GM23338 (cell line): ENCODE measurements at regions not wholly inside any gene's neighbourhood (a gene's known extent, or its start where the extent isn't known, plus 50 kb on each side); places are given as distances from the start of the nearest gene placed in this dataset.
"Not testable (repeated sequence)": the region's sequence is repeated elsewhere in the genome, so short reads cannot be mapped to it uniquely, and the experiment has no call there.

ENCODE experiments used
- ATAC-seq: fragments of 200-7000 bp; cut with Tn5 transposase; 3 replicates; pipeline ENCODE4 v1.9.1; 2020
- DNase-seq: peaks from one replicate; pipeline ENCODE4 v3.0.0-alpha.2; 2015; ENCODE audit warnings: low spot score
- H2AFZ ChIP-seq: fragments of 200-600 bp; sonication (generic); 2 replicates; pipeline ENCODE4 v1.8.0; 2016; ENCODE audit warnings: antibody characterized with exemption, mild to moderate bottlenecking, moderate library complexity
- H3F3A ChIP-seq: fragments of 200-600 bp; sonication (generic); replicated peaks from 2 replicates; pipeline ENCODE4 v1.8.0; 2017; ENCODE audit warnings: antibody characterized with exemption, mixed run types, low read depth
- H3K27ac ChIP-seq: fragments of 200-600 bp; sonication (generic); 2 replicates; pipeline ENCODE4 v1.6.1; 2016; ENCODE audit warnings: low read depth
- H3K27me3 ChIP-seq: fragments of 200-600 bp; sonication (generic); 2 replicates; pipeline ENCODE4 v1.8.0; 2016; ENCODE audit warnings: mild to moderate bottlenecking, mixed run types, moderate library complexity; ENCODE audit not compliant: insufficient read depth
- H3K36me3 ChIP-seq: fragments of 200-600 bp; sonication (generic); 2 replicates; pipeline ENCODE4 v1.8.0; 2016; ENCODE audit warnings: mild to moderate bottlenecking; ENCODE audit not compliant: insufficient read depth
- H3K4me1 ChIP-seq: fragments of 200-600 bp; sonication (generic); 2 replicates; pipeline ENCODE4 v1.8.0; 2016; ENCODE audit warnings: mild to moderate bottlenecking, moderate library complexity; ENCODE audit not compliant: insufficient read depth
- H3K4me2 ChIP-seq: fragments of 200-600 bp; sonication (generic); 2 replicates; pipeline ENCODE4 v1.7.1; 2017; ENCODE audit warnings: mixed run types
- H3K4me3 ChIP-seq: fragments of 200-600 bp; sonication (generic); 2 replicates; pipeline ENCODE4 v1.6.1; 2016; ENCODE audit warnings: mixed run types
- H3K79me2 ChIP-seq: fragments of 200-600 bp; sonication (generic); replicated peaks from 2 replicates; pipeline ENCODE4 v1.8.0; 2017; ENCODE audit warnings: mild to moderate bottlenecking; ENCODE audit not compliant: insufficient read depth
- H3K9me2 ChIP-seq: fragments of 200-600 bp; sonication (generic); 2 replicates; pipeline ENCODE4 v1.8.0; 2017; ENCODE audit not compliant: insufficient read depth
- H4K20me1 ChIP-seq: fragments of 200-600 bp; sonication (generic); replicated peaks from 2 replicates; pipeline ENCODE4 v1.8.0; 2017; ENCODE audit warnings: mild to moderate bottlenecking; ENCODE audit not compliant: insufficient read depth
- H3K27ac Mint-ChIP-seq: 2 replicates; pipeline ENCODE4 v1.8.0; 2020; ENCODE audit warnings: inconsistent platforms, mild to moderate bottlenecking, moderate library complexity, mixed read lengths
- H3K27me3 Mint-ChIP-seq: 3 replicates; pipeline ENCODE4 v1.8.0; 2022; ENCODE audit warnings: low read depth, mild to moderate bottlenecking, moderate library complexity, mixed read lengths, inconsistent platforms; ENCODE audit not compliant: insufficient read depth, poor library complexity
- H3K36me3 Mint-ChIP-seq: 3 replicates; pipeline ENCODE4 v1.8.0; 2021; ENCODE audit warnings: low read depth, mild to moderate bottlenecking, inconsistent platforms, moderate library complexity, mixed read lengths
- H3K4me1 Mint-ChIP-seq: 3 replicates; pipeline ENCODE4 v1.8.0; 2020; ENCODE audit warnings: mild to moderate bottlenecking, inconsistent platforms, mixed read lengths
- H3K4me3 Mint-ChIP-seq: 3 replicates; pipeline ENCODE4 v1.8.0; 2021; ENCODE audit warnings: moderate library complexity, mild to moderate bottlenecking, inconsistent platforms, mixed read lengths
- H3K9me3 Mint-ChIP-seq: 3 replicates; pipeline ENCODE4 v1.8.0; 2020; ENCODE audit warnings: moderate library complexity, mild to moderate bottlenecking, inconsistent platforms, mixed read lengths
- CREB1 ChIP-seq: fragments of 250-450 bp; sonication (Bioruptor Pico); IDR thresholded peaks from 2 replicates; pipeline ENCODE4 v1.5.0; 2020; ENCODE audit warnings: low read depth, mild to moderate bottlenecking, moderate library complexity
- CTCF ChIP-seq, 2 experiments: fragments of 200-600 bp in 1 of 2; sonication (generic) in 1 of 2; conservative IDR thresholded peaks; 2 replicates each; pipeline versions ENCODE4 v1.5.1 to v1.6.1; 2016 to 2017; ENCODE audit warnings: antibody characterized with exemption in 2 of 2, low read depth in 2 of 2, mild to moderate bottlenecking in 2 of 2, moderate library complexity in 1 of 2
- EZH2 ChIP-seq: fragments of 200-600 bp; sonication (generic); IDR thresholded peaks from one replicate; pipeline ENCODE4 v1.8.0; 2017; ENCODE audit warnings: antibody characterized with exemption, mild to moderate bottlenecking, low read depth; ENCODE audit not compliant: unreplicated experiment
- EZH2phosphoT487 ChIP-seq: fragments of 200-600 bp; sonication (generic); IDR thresholded peaks from one replicate; pipeline ENCODE4 v1.8.1; 2018; ENCODE audit warnings: antibody characterized with exemption; ENCODE audit not compliant: unreplicated experiment
- NANOG ChIP-seq: IDR thresholded peaks from 2 replicates; pipeline ENCODE4 v1.6.1; 2016; ENCODE audit warnings: antibody characterized with exemption, borderline replicate concordance
- POLR2AphosphoS5 ChIP-seq: IDR thresholded peaks from 2 replicates; pipeline ENCODE4 v1.6.1; 2016; ENCODE audit warnings: antibody characterized with exemption, low read depth
- STAT1 ChIP-seq: IDR thresholded peaks from one replicate; pipeline ENCODE4 v1.6.1; 2016; ENCODE audit warnings: antibody characterized with exemption; ENCODE audit not compliant: unreplicated experiment
- ZNF114 ChIP-seq: fragments of 250-450 bp; sonication (Bioruptor Pico); IDR thresholded peaks from 2 replicates; pipeline ENCODE4 v1.5.0; 2020; ENCODE audit warnings: mild to moderate bottlenecking, moderate library complexity
- ZNF331 ChIP-seq: fragments of 250-450 bp; sonication (Bioruptor Pico); IDR thresholded peaks from 2 replicates; pipeline ENCODE4 v1.5.0; 2020; ENCODE audit warnings: low read depth, mild to moderate bottlenecking, moderate library complexity
- TF ChIP-seq, protein P1 (sequence below): IDR thresholded peaks from 2 replicates; pipeline ENCODE4 v1.6.1; 2016; ENCODE audit warnings: antibody characterized with exemption

GRCh38 chr10:17527514-17528146 is 73.2 kb upstream of the ST8SIA6 start:
- H3K36me3 ChIP-seq, result no peaks in the 10 kb centered on the region
- DNase-seq, result peak; percentile 27
- H3K27me3 ChIP-seq, result no peaks in the 10 kb centered on the region
- H2AFZ ChIP-seq, result peak overlapping the region; percentile 2; the same call in 1 of the 2 replicates
- Mint-ChIP-seq H3K4me1 (peaks cover 10% of the 10 kb centered on the region; the same call in 2 of the 3 replicates), H3K27me3 (peaks cover 4% of the 10 kb centered on the region), H3K9me3 (peaks cover 2% of the 10 kb centered on the region; the same call in 2 of the 3 replicates), H3K4me3 (no peak overlapping the region), H3K27ac (peak overlapping the region; percentile 79), H3K36me3 (no peaks in the 10 kb centered on the region)
- ATAC-seq, result no peak
- peaks cover 14% of the 10 kb centered on the region for H3K4me1 ChIP-seq
- H3K9me2 ChIP-seq, result no peaks in the 10 kb centered on the region; the same call in 1 of the 2 replicates
- no peak overlapping the region for H3K4me3 ChIP-seq
- no peaks in the 10 kb centered on the region; the same call in 1 of the 2 replicates for H3F3A ChIP-seq
- no peaks in the 10 kb centered on the region for H3K79me2 ChIP-seq
- peak overlapping the region; percentile 88 for H3K27ac ChIP-seq
- H4K20me1 ChIP-seq, result no peaks in the 10 kb centered on the region
- TF ChIP-seq, protein P1, sequence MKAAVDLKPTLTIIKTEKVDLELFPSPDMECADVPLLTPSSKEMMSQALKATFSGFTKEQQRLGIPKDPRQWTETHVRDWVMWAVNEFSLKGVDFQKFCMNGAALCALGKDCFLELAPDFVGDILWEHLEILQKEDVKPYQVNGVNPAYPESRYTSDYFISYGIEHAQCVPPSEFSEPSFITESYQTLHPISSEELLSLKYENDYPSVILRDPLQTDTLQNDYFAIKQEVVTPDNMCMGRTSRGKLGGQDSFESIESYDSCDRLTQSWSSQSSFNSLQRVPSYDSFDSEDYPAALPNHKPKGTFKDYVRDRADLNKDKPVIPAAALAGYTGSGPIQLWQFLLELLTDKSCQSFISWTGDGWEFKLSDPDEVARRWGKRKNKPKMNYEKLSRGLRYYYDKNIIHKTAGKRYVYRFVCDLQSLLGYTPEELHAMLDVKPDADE, result no peak
- TF ChIP-seq NANOG, result peak; percentile 21; the same call in 1 of the 2 replicates
- peak overlapping the region; percentile 46 for H3K4me2 ChIP-seq

GRCh38 chr10:17526571-17526970 is 72.2 kb upstream of the ST8SIA6 start:
- not testable (repeated sequence) for H3K27me3 ChIP-seq, H3K4me2 ChIP-seq, H3K36me3 Mint-ChIP-seq, H3K27ac ChIP-seq, H3K79me2 ChIP-seq, ATAC-seq, H3K36me3 ChIP-seq, H3K27ac Mint-ChIP-seq, H3K27me3 Mint-ChIP-seq, H3K4me3 ChIP-seq, H3K9me3 Mint-ChIP-seq, H3F3A ChIP-seq, H4K20me1 ChIP-seq, H3K4me3 Mint-ChIP-seq, H2AFZ ChIP-seq, DNase-seq, H3K9me2 ChIP-seq
- H3K4me1 Mint-ChIP-seq, result peaks cover 10% of the 10 kb centered on the region; the same call in 2 of the 3 replicates
- peaks cover 14% of the 10 kb centered on the region for H3K4me1 ChIP-seq

GRCh38 chr10:17523917-17524316 is 69.5 kb upstream of the ST8SIA6 start:
- no peaks in the 10 kb centered on the region for H3K27me3 ChIP-seq
- H3K4me2 ChIP-seq, result no peak overlapping the region
- Mint-ChIP-seq H3K4me3 (no peak overlapping the region), H3K36me3 (no peaks in the 10 kb centered on the region), H3K9me3 (peaks cover 2% of the 10 kb centered on the region; the same call in 2 of the 3 replicates), H3K4me1 (peaks cover 10% of the 10 kb centered on the region; the same call in 2 of the 3 replicates), H3K27ac (no peak overlapping the region), H3K27me3 (no peaks in the 10 kb centered on the region)
- H3K4me1 ChIP-seq, result peaks cover 14% of the 10 kb centered on the region
- H3K9me2 ChIP-seq, result no peaks in the 10 kb centered on the region; the same call in 1 of the 2 replicates
- H3K36me3 ChIP-seq, result no peaks in the 10 kb centered on the region
- H3F3A ChIP-seq, result no peaks in the 10 kb centered on the region; the same call in 1 of the 2 replicates
- H2AFZ ChIP-seq, result no peak overlapping the region; the same call in 1 of the 2 replicates
- no peak for ATAC-seq
- H3K79me2 ChIP-seq, result no peaks in the 10 kb centered on the region
- H3K4me3 ChIP-seq, result no peak overlapping the region
- no peaks in the 10 kb centered on the region for H4K20me1 ChIP-seq
- no peak for DNase-seq
- no peak overlapping the region for H3K27ac ChIP-seq
- TF ChIP-seq STAT1 (no peak), ZNF114 (CRISPR knock-in tag) (no peak), ZNF331 (CRISPR knock-in tag) (no peak), CREB1 (CRISPR knock-in tag) (no peak), EZH2phosphoT487 (no peak), CTCF (conservative IDR thresholded peaks at IDR 0.05; ENCODE audit: low read depth in 2 of 2) (no peak), NANOG (no peak), POLR2AphosphoS5 (no peak), EZH2 (no peak)
